CD4-positive, alpha-beta T cell treated with Interleukin-2 at 100 ng/mL for 4 hours (primary cell): ENCODE measurements at regions not wholly inside any gene's neighbourhood (a gene's known extent, or its start where the extent isn't known, plus 50 kb on each side); places are given as distances from the start of the nearest gene placed in this dataset.

Experiments used
- DNase-seq: peaks from one replicate; pipeline ENCODE4 v3.0.0-alpha.2; 2020; ENCODE audit warnings: low spot score

DNA sequence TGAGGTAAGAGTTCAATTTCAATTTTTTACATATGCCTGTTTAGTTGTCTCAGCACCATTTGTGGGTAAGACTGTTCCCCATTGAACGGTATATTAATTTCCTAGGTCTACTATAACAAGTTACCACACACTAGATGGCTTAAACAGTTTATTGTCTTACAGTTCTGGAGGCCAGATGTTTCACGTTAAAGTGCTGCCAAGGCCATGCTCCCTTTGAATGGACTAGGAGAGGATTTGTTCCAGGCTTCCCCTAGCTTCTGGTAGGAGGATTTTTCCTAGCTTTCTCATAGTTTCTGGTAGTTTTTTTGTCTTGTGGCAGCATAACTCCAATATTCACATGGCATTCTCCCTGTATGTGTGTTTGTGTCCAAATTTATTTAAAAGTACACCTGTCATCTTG, 149.3 kb upstream of the CYSLTR1 start:
- no peak for DNase-seq

DNA sequence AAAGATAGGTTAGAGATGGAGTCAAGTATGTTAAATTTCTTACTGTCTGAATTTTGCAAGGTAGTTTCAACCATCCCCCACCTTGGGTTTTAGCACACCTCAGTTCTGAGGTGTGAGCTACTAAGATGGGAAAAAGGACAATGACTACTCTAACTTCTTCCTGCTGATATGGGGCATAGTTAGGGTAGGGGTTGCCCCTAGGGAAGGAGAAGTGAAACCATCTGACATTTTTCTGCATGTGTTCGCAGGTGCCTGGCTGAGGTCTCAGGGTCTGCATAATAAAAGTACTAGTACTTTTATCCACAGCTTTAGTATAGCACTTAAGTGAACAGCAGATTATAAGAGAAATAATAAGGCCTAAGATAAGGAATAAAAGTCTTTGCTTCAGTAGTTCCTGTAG, 129.5 kb upstream of the CYSLTR1 start:
- DNase-seq = no peak

DNA sequence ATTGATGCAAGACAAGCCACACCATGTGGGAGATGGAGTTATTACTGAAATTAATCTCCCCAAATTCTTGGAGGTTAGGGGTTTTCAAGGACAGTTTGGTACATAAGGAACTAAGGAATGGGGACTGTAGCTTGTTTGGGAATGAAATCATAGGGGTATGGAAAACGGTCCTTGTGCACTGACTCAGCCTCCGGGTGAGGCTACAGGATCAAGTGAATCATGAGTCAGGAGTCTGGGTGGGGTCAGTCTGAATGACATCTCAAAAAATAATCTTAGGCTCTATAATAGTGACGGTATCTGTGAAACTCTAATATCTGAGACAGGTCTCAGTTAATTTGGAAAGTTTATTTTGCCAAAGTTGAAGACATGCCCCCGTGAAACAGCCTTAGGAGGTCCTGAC, 128.5 kb upstream of the CYSLTR1 start:
- no peak for DNase-seq

DNA sequence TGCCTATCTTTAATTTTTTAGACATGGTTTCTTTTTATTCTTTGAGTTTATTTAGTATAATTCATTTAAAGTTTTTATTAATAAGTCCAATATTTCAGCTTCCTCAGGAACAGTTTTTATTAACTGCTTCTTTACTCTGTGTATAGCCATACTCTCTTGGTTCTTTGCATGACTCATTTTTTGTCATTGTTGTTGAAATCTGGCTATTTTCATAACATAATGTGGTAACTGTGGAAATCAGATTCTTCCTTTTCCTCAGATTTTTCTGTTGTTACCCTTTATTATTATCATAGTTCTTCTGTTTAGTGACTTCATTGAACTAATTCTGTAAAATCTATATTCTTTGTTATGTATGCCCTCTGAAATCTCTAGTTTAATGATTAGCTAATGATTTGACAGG, 124.9 kb upstream of the CYSLTR1 start:
- DNase-seq = no peak

DNA sequence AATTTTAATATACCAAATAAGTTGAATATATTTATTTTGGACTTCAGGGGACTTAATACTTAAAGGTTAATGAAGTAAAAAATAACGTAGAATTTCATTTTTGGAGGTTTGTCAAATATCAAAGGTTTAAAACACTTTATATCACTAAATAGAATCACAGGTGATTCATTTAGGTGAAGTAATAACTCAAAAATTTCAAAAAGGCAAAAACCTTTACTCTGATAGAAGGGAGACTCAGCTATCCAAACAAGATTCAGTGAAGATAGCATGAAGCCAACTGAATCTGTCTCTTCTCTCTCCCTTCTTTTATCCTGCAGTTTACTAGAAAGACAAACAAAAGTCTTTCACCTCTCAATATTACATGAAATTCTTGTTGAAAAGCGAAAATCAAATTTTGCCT, 110.2 kb upstream of the CYSLTR1 start:
- no peak for DNase-seq

DNA sequence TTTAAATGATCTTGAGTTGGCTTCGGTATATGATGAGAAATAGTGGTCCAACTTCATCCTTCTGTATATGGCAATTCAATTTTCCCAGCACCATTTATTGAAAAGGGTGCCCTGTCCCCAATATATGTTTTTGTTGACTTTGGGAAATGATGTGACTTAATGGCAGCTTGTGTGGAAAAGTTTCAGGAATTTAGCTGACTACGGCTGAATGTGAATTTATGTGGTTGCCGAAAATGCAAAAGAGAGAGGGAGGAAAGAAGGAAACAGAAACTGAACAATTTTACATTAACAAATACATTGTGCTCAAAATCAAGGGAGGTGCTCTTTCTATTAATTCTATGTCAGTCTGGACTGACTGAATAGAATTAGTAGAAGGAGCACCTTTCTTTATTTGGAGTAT, 101.8 kb upstream of the CYSLTR1 start:
- no peak for DNase-seq

DNA sequence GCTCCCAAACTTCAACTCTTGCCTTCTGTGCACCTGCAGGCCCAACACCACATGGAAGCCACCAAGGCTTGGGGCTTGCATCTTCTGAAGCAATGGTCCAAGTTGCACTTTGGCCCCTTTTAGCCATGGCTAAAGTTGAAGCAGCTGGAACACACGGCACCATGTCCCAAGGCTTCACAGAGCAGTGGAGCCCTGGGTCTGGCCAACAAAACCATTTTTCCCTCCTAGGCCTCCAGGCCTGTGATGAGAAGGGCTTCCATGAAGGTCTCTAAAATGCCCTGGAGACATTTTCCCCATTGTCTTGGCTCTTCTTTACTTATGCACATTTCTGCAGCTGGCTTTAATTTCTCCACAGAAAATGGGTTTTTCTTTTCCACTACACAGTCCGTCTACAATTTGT, 61.3 kb upstream of the CYSLTR1 start:
- DNase-seq = no peak

DNA sequence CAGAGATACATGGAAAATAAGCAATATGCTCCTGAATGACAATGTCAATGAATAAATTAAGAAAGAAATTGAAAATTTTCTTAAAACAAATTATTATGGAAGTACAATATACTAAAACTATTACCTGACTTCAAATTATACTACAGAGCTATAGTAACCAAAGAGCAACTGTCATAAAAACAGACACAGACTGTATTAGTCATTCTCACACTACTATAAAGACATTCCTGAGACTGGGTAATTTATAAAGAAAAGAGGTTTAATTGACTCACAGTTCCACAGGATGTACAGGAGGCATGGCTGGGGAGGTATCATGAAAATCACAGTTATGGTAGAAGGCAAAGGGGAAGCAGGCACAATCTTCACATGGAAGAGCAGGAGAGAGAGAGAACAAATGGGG, 60.0 kb upstream of the CYSLTR1 start:
- DNase-seq = no peak

DNA sequence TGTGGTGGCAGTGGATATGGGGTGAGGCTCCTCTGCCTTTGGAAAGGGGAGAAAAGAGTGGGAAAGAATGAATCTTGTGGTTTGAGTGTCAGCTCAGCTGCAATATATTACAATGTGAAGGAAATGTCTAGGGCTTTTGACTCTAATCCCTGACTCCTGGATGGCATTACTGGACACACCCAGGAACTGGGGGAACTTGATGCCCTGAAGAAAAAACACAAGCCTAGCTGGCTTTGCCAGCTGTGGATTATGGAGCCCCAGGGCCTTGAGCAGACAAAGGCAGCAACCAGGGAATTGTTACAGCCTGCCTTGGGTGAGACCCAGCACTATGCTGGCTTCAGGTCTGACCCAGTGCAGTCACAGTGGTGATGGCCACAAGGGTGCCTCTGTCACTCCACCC, 57.1 kb upstream of the CYSLTR1 start:
- no peak for DNase-seq

DNA sequence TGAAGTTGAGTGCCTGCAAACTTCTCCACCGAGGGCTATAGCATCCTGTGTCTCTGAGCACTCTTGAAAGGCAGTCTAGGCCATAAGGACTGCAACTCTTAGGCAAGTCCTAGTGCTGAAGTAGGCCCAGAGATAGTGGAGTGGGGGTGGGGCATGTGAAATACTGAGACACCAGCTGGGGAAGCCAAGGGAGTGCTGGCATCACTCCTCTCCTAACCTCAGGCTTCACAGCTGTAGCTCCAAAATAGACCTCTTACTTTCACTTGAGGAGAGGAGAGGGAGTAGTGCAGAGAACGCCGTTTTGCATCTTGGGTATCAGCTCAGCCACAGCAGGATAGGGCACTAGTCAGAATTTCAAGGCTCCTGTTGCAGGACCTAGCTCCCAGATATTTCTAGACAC, 56.2 kb upstream of the CYSLTR1 start:
- no peak for DNase-seq

DNA sequence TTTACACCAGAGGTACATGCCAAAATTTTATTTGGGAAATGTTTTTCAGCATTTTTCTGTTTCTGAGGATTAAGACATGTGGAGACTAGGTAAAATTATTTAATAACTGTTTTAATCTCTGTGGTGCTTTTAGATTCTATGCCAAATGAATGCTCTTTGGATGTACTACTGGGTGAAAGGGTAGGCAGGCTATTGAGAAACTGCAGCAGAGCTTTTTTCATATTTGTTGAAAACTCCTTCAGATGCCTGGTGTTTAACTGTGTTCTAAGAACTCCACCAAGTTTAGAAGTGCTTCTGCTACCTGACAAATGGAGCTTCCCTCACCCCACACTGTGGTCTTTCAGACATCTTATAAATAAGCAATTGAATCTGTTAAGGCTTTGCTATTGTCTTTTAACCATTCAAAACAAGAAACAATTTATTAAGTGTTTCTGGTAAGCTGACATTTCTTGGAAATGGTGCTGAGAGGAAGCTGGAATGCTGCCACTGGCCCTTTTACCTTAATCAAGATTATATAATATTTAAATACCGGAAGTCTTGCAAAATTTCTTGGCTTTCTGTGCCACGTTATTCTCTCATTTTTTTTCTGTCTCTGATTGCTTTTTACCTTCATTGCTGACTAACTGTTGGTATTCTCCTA, 51.2 kb upstream of the CYSLTR1 start:
- DNase-seq = no peak
